ENCODE measurements at regions not wholly inside any gene's neighbourhood (a gene's known extent, or its start where the extent isn't known, plus 50 kb on each side); places are given as distances from the start of the nearest gene placed in this dataset.

DNA sequence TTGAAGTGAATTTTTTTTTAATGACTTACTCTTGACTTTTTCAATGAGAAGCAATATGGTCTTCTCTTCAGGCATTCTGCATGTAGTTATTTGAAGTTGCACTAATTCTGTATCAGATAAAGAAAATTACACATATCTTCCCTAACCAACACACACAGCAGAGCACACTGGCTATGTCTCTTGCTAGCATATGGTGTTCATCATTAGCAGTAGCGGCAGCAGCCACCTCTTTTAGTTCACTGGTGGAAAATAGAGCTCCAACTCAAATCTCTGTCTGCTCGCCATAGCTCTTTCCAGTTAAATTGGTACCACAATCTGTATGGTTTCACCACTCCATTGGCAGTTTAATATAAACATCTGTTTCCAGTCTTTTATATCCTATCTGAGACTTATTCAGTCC, 278.1 kb upstream of the ZEB2 start:
- no peaks in the 10 kb centered on the region for H3K9me3 ChIP-seq
- H3K27ac ChIP-seq = no peak overlapping the region
- TF ChIP-seq CTCF (IDR thresholded peaks at IDR 0.05) = no peak
- WGBS, 3 donors = 88 to 98% (median 94%) methylated on average over 2 of the region's 2 CpGs
- H3K4me1 ChIP-seq = no peaks in the 10 kb centered on the region
- intact Hi-C loops (cut with DNase I) = no loop called here
- no peak for ATAC-seq
- no peaks in the 10 kb centered on the region for H3K36me3 ChIP-seq (ENCODE audit: insufficient read depth in 1 of 2, low read depth in 1 of 2)
- no peak overlapping the region for H3K4me3 ChIP-seq
- H3K27me3 ChIP-seq (ENCODE audit: insufficient read depth in 3 of 3, low read length in 2 of 3) = no peaks in the 10 kb centered on the region
- DNase-seq = no peak

GRCh38 chr2:144796936-144797335, 277.0 kb upstream of the ZEB2 start:
- no peaks in the 10 kb centered on the region for H3K36me3 ChIP-seq (ENCODE audit: insufficient read depth in 1 of 2, low read depth in 1 of 2)
- H3K9me3 ChIP-seq = no peaks in the 10 kb centered on the region
- 66 to 75% (median 73%) methylated on average over 3 of the region's 3 CpGs for WGBS, 3 donors
- H3K27ac ChIP-seq = no peak overlapping the region
- intact Hi-C loops (cut with DNase I) = no loop called here
- H3K4me1 ChIP-seq = no peaks in the 10 kb centered on the region
- ATAC-seq (no peak), DNase-seq (no peak)
- no peaks in the 10 kb centered on the region for H3K27me3 ChIP-seq (ENCODE audit: insufficient read depth in 3 of 3, low read length in 2 of 3)
- no peak for TF ChIP-seq CTCF (IDR thresholded peaks at IDR 0.05)
- no peak overlapping the region for H3K4me3 ChIP-seq

- ATAC-seq (no peak), DNase-seq (no peak)
- no peak overlapping the region for H3K27ac ChIP-seq
- no peak for TF ChIP-seq CTCF (IDR thresholded peaks at IDR 0.05)
- H3K4me1 ChIP-seq = no peaks in the 10 kb centered on the region
- H3K27me3 ChIP-seq (ENCODE audit: insufficient read depth in 3 of 3, low read length in 2 of 3) = no peaks in the 10 kb centered on the region
- H3K4me3 ChIP-seq = no peak overlapping the region
- intact Hi-C loops (cut with DNase I) = no loop called here
- 53 to 68% (median 65%) methylated on average over 2 of the region's 2 CpGs for WGBS, 3 donors
- H3K36me3 ChIP-seq (ENCODE audit: insufficient read depth in 1 of 2, low read depth in 1 of 2) = no peaks in the 10 kb centered on the region
- no peaks in the 10 kb centered on the region for H3K9me3 ChIP-seq
Measured at GRCh38 chr2:144796164-144796563, 276.2 kb upstream of the ZEB2 start.

DNA sequence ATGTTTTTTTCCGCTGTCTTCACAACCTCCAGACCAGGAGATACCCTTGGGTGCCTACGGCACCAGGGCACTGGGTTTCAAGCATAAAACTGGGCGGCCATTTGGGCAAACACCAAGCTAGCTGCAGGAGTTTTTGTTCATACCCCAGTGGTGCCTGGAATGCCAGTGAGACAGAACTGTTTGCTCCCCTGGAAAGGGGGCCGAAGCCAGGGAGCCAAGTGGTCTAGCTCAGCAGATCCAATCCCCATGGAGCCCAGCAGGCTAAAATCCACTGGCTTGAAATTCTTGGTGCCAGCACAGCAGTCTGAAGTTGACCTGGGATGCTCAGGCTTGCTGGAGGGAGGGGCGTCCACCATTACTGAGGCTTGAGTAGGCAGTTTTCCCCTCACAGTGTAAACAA, 265.3 kb upstream of the ZEB2 start:
- no peak for TF ChIP-seq CTCF (IDR thresholded peaks at IDR 0.05)
- H3K36me3 ChIP-seq (ENCODE audit: insufficient read depth in 1 of 2, low read depth in 1 of 2) = no peaks in the 10 kb centered on the region
- intact Hi-C loops (cut with DNase I) = no loop called here
- ATAC-seq = no peak
- H3K4me3 ChIP-seq = no peak overlapping the region
- no peak overlapping the region for H3K27ac ChIP-seq
- 94 to 95% (median 95%) methylated on average over 5 of the region's 5 CpGs for WGBS, 3 donors
- DNase-seq = no peak
- H3K4me1 ChIP-seq = no peaks in the 10 kb centered on the region
- H3K9me3 ChIP-seq = no peaks in the 10 kb centered on the region
- H3K27me3 ChIP-seq (ENCODE audit: insufficient read depth in 3 of 3, low read length in 2 of 3) = no peaks in the 10 kb centered on the region

DNA sequence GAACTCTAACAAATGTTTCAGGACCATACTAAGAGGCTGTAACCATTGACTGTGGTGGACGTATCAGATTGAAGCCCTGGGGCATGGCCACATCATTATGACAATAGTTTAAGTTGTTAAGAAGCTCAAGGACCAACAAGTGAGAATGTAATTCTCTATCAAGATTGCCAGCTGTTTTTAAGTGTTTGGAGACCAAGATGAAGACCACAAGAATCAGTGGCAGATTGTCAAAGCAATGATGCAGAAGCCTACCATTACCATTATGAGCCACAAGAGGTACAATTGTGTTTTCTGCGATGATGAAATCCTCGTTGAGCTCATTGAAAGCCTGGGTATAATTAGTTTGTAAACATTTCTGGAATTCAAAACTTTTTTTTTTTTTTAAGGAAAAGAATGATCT, 261.1 kb upstream of the ZEB2 start:
- no peak for TF ChIP-seq CTCF (IDR thresholded peaks at IDR 0.05)
- no peak overlapping the region for H3K27ac ChIP-seq
- no peak overlapping the region for H3K4me3 ChIP-seq
- no peaks in the 10 kb centered on the region for H3K36me3 ChIP-seq (ENCODE audit: insufficient read depth in 1 of 2, low read depth in 1 of 2)
- H3K4me1 ChIP-seq = no peaks in the 10 kb centered on the region
- no peaks in the 10 kb centered on the region for H3K9me3 ChIP-seq
- no peaks in the 10 kb centered on the region for H3K27me3 ChIP-seq (ENCODE audit: insufficient read depth in 3 of 3, low read length in 2 of 3)
- ATAC-seq (no peak), DNase-seq (no peak)
- WGBS, 3 donors = 77 to 90% (median 89%) methylated on average over 3 of the region's 3 CpGs
- intact Hi-C loops (cut with DNase I) = no loop called here

Data from psoas muscle (tissue), 7 donors.